MM.1S (cell line): ENCODE measurements at regions not wholly inside any gene's neighbourhood (a gene's known extent, or its start where the extent isn't known, plus 50 kb on each side); places are given as distances from the start of the nearest gene placed in this dataset.

Source experiments
- EZH2 ChIP-seq: fragments of 300-600 bp; sonication (generic); optimal IDR thresholded peaks from 2 replicates; pipeline ENCODE3; 2017; ENCODE audit warnings: low read depth, mild to moderate bottlenecking, antibody characterized with exemption, low read length, mixed read lengths
- TF ChIP-seq, protein P1 (sequence below): fragments of 300-600 bp; sonication (generic); IDR thresholded peaks from 2 replicates; pipeline ENCODE4 v1.5.1; 2016; ENCODE audit warnings: antibody characterized with exemption, low read length, mixed read lengths

GRCh38 chr6:20013066-20013861, 176.1 kb downstream of the ID4 start:
- TF ChIP-seq, protein P1, sequence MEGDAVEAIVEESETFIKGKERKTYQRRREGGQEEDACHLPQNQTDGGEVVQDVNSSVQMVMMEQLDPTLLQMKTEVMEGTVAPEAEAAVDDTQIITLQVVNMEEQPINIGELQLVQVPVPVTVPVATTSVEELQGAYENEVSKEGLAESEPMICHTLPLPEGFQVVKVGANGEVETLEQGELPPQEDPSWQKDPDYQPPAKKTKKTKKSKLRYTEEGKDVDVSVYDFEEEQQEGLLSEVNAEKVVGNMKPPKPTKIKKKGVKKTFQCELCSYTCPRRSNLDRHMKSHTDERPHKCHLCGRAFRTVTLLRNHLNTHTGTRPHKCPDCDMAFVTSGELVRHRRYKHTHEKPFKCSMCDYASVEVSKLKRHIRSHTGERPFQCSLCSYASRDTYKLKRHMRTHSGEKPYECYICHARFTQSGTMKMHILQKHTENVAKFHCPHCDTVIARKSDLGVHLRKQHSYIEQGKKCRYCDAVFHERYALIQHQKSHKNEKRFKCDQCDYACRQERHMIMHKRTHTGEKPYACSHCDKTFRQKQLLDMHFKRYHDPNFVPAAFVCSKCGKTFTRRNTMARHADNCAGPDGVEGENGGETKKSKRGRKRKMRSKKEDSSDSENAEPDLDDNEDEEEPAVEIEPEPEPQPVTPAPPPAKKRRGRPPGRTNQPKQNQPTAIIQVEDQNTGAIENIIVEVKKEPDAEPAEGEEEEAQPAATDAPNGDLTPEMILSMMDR = no peak
- TF ChIP-seq EZH2 = no peak
